ENCODE measurements at regions not wholly inside any gene's neighbourhood (a gene's known extent, or its start where the extent isn't known, plus 50 kb on each side); places are given as distances from the start of the nearest gene placed in this dataset.
"Not testable (repeated sequence)": the region's sequence is repeated elsewhere in the genome, so short reads cannot be mapped to it uniquely, and the experiment has no call there.

DNA sequence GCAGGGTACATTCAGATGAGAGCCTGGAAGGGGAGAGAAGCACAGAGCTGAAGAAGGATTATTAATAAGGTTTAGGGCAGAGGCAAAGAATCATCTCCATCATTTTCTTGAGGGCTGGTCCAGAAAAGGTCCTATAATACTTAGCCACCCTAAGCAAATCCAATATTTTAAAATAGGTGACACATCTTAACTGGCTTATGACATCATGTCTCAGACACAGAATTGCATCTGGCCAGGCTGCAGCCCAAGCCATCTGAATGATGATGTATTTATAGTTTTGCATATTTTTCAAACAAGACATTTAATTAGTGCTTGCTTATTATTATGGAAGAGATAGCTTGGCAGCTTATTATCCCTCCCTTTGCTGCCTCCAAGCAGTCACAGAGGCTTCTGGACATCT is 571.3 kb downstream of the SUCLG1 start:
- TF ChIP-seq, protein P1, sequence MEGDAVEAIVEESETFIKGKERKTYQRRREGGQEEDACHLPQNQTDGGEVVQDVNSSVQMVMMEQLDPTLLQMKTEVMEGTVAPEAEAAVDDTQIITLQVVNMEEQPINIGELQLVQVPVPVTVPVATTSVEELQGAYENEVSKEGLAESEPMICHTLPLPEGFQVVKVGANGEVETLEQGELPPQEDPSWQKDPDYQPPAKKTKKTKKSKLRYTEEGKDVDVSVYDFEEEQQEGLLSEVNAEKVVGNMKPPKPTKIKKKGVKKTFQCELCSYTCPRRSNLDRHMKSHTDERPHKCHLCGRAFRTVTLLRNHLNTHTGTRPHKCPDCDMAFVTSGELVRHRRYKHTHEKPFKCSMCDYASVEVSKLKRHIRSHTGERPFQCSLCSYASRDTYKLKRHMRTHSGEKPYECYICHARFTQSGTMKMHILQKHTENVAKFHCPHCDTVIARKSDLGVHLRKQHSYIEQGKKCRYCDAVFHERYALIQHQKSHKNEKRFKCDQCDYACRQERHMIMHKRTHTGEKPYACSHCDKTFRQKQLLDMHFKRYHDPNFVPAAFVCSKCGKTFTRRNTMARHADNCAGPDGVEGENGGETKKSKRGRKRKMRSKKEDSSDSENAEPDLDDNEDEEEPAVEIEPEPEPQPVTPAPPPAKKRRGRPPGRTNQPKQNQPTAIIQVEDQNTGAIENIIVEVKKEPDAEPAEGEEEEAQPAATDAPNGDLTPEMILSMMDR (IDR thresholded peaks at IDR 0.05), result no peak
- no peak for TF ChIP-seq POLR2A (IDR thresholded peaks at IDR 0.05)
- DNase-seq (no peak), ATAC-seq (no peak)
- Histone ChIP-seq H3K9me3 (no peaks in the 10 kb centered on the region), H3K27ac (no peak overlapping the region), H3K4me3 (no peak overlapping the region), H3K27me3 (no peaks in the 10 kb centered on the region), H3K36me3 (no peaks in the 10 kb centered on the region), H3K4me1 (no peaks in the 10 kb centered on the region)
- intact Hi-C loops (cut with DNase I), result no loop called here

DNA sequence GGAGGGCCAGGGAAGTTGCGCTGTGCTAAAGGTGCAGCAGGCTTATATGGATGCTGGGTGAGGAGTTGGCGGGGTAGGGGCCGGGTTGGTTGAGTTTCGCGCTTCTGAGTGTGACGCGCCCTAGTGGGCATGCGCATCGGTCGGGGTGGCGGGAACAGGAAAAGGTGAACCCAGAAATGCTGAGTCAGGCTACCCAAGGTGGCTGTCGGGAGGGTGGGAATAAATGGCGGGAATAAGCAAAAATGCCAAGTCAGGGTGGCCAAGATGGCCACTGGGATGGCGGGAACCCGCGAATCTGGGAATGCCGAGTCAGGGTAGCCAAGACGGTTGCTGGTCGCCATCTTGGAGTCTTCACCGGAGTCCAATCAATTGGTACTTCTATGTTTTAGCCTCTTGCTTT is 580.0 kb downstream of the SUCLG1 start:
- peaks cover 0 to 8% (median 0%) of the 10 kb centered on the region in 12 donors for H3K9me3 ChIP-seq
- H3K27ac ChIP-seq, result no peak overlapping the region
- H3K4me1 ChIP-seq, result no peaks in the 10 kb centered on the region
- no peaks in the 10 kb centered on the region for H3K36me3 ChIP-seq
- intact Hi-C loops (cut with DNase I), result no loop called here
- 92 to 96% (median 96%) methylated on average over 20 of the region's 20 CpGs for WGBS, 4 donors
- no peak for TF ChIP-seq POLR2A (IDR thresholded peaks at IDR 0.05)
- TF ChIP-seq, protein P1 (IDR thresholded peaks at IDR 0.05), result no peak
- no peak for ATAC-seq
- H3K4me3 ChIP-seq, result no peak overlapping the region
- H3K27me3 ChIP-seq, result no peaks in the 10 kb centered on the region
- DNase-seq, result no peak

GRCh38 chr2:83877261-83877660 is 581.8 kb downstream of the SUCLG1 start:
- H3K36me3 ChIP-seq; H3K9me3 ChIP-seq; H3K4me1 ChIP-seq; H3K4me3 ChIP-seq; ATAC-seq; H3K27me3 ChIP-seq; H3K27ac ChIP-seq; intact Hi-C loops (cut with DNase I); DNase-seq: not testable (repeated sequence)
- WGBS, 4 donors, result 89 to 96% (median 92%) methylated on average over 8 to 17 of the region's 17 CpGs

DNA sequence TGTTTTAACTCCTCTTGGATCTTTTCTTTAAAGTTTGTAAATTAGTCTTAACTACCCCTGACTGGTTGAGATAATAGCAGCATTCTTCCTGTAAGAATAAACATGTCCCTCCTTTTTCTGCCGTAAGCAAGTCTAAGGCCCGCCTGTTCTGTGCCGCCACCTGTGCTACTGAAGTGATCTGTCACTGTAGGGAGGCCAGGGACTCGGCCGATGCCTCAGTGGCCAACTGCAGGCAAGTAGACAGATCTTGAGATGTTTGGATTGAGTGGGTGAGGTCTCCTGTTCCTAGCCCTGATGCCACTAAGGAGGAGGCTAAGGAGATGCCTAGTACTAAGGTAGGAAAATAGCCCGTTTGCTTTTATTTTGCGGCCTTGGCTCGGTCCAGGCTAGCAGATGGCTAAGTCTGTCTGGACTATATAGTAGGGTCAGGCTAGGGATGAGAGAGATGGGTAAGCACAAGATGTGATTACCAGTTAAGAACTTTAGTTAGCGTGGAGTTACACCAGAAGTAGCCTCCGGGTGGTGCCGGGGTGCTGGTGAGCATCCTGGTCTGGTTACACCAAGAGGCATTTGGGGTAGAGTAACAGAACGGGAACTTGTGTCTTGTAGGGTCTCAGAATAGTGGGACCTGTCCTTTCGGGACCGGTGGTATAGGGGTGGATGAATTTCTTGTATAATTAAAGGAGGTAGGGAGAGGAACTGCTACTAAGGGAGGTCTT is 584.2 kb downstream of the SUCLG1 start:
- no peak overlapping the region for H3K27ac ChIP-seq
- no peak for TF ChIP-seq POLR2A (IDR thresholded peaks at IDR 0.05)
- TF ChIP-seq, protein P1 (IDR thresholded peaks at IDR 0.05), result no peak
- 79 to 91% (median 86%) methylated on average over 14 of the region's 14 CpGs for WGBS, 4 donors
- H3K4me3 ChIP-seq, result no peak overlapping the region
- H3K9me3 ChIP-seq, result peaks cover 0 to 8% (median 0%) of the 10 kb centered on the region in 12 donors
- DNase-seq (no peak), ATAC-seq (no peak)
- H3K36me3 ChIP-seq, result no peaks in the 10 kb centered on the region
- intact Hi-C loops (cut with DNase I), result no loop called here
- H3K4me1 ChIP-seq, result no peaks in the 10 kb centered on the region
- no peaks in the 10 kb centered on the region for H3K27me3 ChIP-seq

GRCh38 chr2:83874066-83874465 is 585.0 kb downstream of the SUCLG1 start:
- Histone ChIP-seq H3K4me3 (no peak overlapping the region), H3K27me3 (no peaks in the 10 kb centered on the region), H3K9me3 (peaks cover 0 to 8% (median 0%) of the 10 kb centered on the region in 12 donors), H3K4me1 (no peaks in the 10 kb centered on the region), H3K27ac (no peak overlapping the region), H3K36me3 (no peaks in the 10 kb centered on the region)
- 92 to 95% (median 93%) methylated on average over 19 of the region's 19 CpGs for WGBS, 4 donors
- no peak for ATAC-seq
- DNase-seq, result no peak
- TF ChIP-seq, protein P1 (IDR thresholded peaks at IDR 0.05), result no peak
- TF ChIP-seq POLR2A (IDR thresholded peaks at IDR 0.05), result no peak
- intact Hi-C loops (cut with DNase I), result no loop called here

Data from heart left ventricle (tissue), 16 donors.